ENCODE measurements at regions not wholly inside any gene's neighbourhood (a gene's known extent, or its start where the extent isn't known, plus 50 kb on each side); places are given as distances from the start of the nearest gene placed in this dataset.

- Histone ChIP-seq H3K79me2 (ENCODE audit: low read depth) (no peaks in the 10 kb centered on the region), H3K36me3 (ENCODE audit: low read depth) (no peaks in the 10 kb centered on the region), H3F3A (ENCODE audit: insufficient read depth, low read depth) (no peaks in the 10 kb centered on the region), H3K27ac (no peak overlapping the region), H3K9me3 (ENCODE audit: insufficient read depth, low read depth) (0 out of 2 replicates have a peak, but pooled peaks cover 4% of the 10 kb centered on the region), H3K4me2 (no peak overlapping the region), H4K20me1 (ENCODE audit: insufficient read depth) (no peaks in the 10 kb centered on the region), H3K9me2 (ENCODE audit: insufficient read depth) (no peaks in the 10 kb centered on the region), H3K27me3 (ENCODE audit: insufficient read depth, low read depth) (no peaks in the 10 kb centered on the region), H3K4me3 (no peak overlapping the region), H3K4me1 (replicated peaks; ENCODE audit: insufficient read depth) (no peaks in the 10 kb centered on the region), H2AFZ (no peak overlapping the region)
- no peak for TF ChIP-seq EZH2 (IDR thresholded peaks at IDR 0.05; ENCODE audit: low read depth)
- TF ChIP-seq CTCF (conservative IDR thresholded peaks at IDR 0.05) = no peak
- ChIA-PET CTCF (no interaction called here), POLR2A (ENCODE audit: unreplicated experiment) (no interaction called here)
- intact Hi-C loops (cut with micrococcal nuclease; ENCODE audit: unreplicated experiment) = no loop called here
- DNase-seq = no peak
- BruUV-seq (replicated peaks) = no TSS peak
Observed at GRCh38 chr5:24347158-24347557, 297.6 kb downstream of the CDH10 start.

GRCh38 chr5:24351285-24351684 lies 293.5 kb downstream of the CDH10 start:
- intact Hi-C loops (cut with micrococcal nuclease; ENCODE audit: unreplicated experiment) = no loop called here
- Histone ChIP-seq H4K20me1 (ENCODE audit: insufficient read depth) (peaks cover under 1% of the 10 kb centered on the region; the same call in 1 of the 2 replicates), H3K36me3 (ENCODE audit: low read depth) (no peaks in the 10 kb centered on the region), H3K9me3 (ENCODE audit: insufficient read depth, low read depth) (0 out of 2 replicates have a peak, but pooled peaks cover 4% of the 10 kb centered on the region), H2AFZ (no peak overlapping the region), H3K9me2 (ENCODE audit: insufficient read depth) (no peaks in the 10 kb centered on the region), H3K4me2 (no peak overlapping the region), H3K27ac (no peak overlapping the region), H3F3A (ENCODE audit: insufficient read depth, low read depth) (no peaks in the 10 kb centered on the region), H3K79me2 (ENCODE audit: low read depth) (no peaks in the 10 kb centered on the region), H3K4me1 (replicated peaks; ENCODE audit: insufficient read depth) (no peaks in the 10 kb centered on the region), H3K27me3 (ENCODE audit: insufficient read depth, low read depth) (no peaks in the 10 kb centered on the region), H3K4me3 (no peak overlapping the region)
- ChIA-PET CTCF (no interaction called here), POLR2A (ENCODE audit: unreplicated experiment) (no interaction called here)
- TF ChIP-seq EZH2 (IDR thresholded peaks at IDR 0.05; ENCODE audit: low read depth) (no peak), CTCF (conservative IDR thresholded peaks at IDR 0.05) (no peak)
- no TSS peak for BruUV-seq (replicated peaks)
- DNase-seq = no peak

GRCh38 chr5:24353016-24353415 lies 291.8 kb downstream of the CDH10 start:
- CTCF ChIA-PET = no interaction called here
- no peaks in the 10 kb centered on the region for H3K36me3 ChIP-seq (ENCODE audit: low read depth)
- no peak overlapping the region for H3K4me2 ChIP-seq
- POLR2A ChIA-PET (ENCODE audit: unreplicated experiment) = no interaction called here
- no peak overlapping the region for H3K27ac ChIP-seq
- TF ChIP-seq CTCF (conservative IDR thresholded peaks at IDR 0.05) (no peak), EZH2 (IDR thresholded peaks at IDR 0.05; ENCODE audit: low read depth) (no peak)
- H3K4me3 ChIP-seq = no peak overlapping the region
- H3K9me2 ChIP-seq (ENCODE audit: insufficient read depth) = no peaks in the 10 kb centered on the region; the same call in 1 of the 2 replicates
- H3F3A ChIP-seq (ENCODE audit: insufficient read depth, low read depth) = no peaks in the 10 kb centered on the region
- peaks cover 4% of the 10 kb centered on the region; the same call in 1 of the 2 replicates for H4K20me1 ChIP-seq (ENCODE audit: insufficient read depth)
- 0 out of 2 replicates have a peak, but pooled peaks cover 4% of the 10 kb centered on the region for H3K9me3 ChIP-seq (ENCODE audit: insufficient read depth, low read depth)
- no peak overlapping the region for H2AFZ ChIP-seq
- no peaks in the 10 kb centered on the region for H3K27me3 ChIP-seq (ENCODE audit: insufficient read depth, low read depth)
- no peak for DNase-seq
- intact Hi-C loops (cut with micrococcal nuclease; ENCODE audit: unreplicated experiment) = no loop called here
- H3K79me2 ChIP-seq (ENCODE audit: low read depth) = no peaks in the 10 kb centered on the region
- BruUV-seq (replicated peaks) = no TSS peak
- H3K4me1 ChIP-seq (replicated peaks; ENCODE audit: insufficient read depth) = no peaks in the 10 kb centered on the region

All from PC-9 (cell line).